Peyer's patch (tissue), 4 donors: ENCODE measurements at regions not wholly inside any gene's neighbourhood (a gene's known extent, or its start where the extent isn't known, plus 50 kb on each side); places are given as distances from the start of the nearest gene placed in this dataset.

Source experiments
- POLR2A ChIP-seq, 2 donors: fragments of 450-650 bp; IDR thresholded peaks; one replicate each; pipeline ENCODE4 v1.5.1; 2017; ENCODE audit warnings: antibody characterized with exemption in 2 of 2, mild to moderate bottlenecking in 2 of 2, moderate library complexity in 2 of 2
- TF ChIP-seq, protein P1 (sequence below), 6 experiments: fragments of 450-650 bp in 4 of 6; fragments of 200-600 bp in 2 of 6; sonication (generic) in 1 of 6; IDR thresholded peaks; one replicate each; pipeline ENCODE4 v1.5.1; 2017 to 2019; ENCODE audit warnings: antibody characterized with exemption in 6 of 6, mild to moderate bottlenecking in 3 of 6, moderate library complexity in 1 of 6

DNA sequence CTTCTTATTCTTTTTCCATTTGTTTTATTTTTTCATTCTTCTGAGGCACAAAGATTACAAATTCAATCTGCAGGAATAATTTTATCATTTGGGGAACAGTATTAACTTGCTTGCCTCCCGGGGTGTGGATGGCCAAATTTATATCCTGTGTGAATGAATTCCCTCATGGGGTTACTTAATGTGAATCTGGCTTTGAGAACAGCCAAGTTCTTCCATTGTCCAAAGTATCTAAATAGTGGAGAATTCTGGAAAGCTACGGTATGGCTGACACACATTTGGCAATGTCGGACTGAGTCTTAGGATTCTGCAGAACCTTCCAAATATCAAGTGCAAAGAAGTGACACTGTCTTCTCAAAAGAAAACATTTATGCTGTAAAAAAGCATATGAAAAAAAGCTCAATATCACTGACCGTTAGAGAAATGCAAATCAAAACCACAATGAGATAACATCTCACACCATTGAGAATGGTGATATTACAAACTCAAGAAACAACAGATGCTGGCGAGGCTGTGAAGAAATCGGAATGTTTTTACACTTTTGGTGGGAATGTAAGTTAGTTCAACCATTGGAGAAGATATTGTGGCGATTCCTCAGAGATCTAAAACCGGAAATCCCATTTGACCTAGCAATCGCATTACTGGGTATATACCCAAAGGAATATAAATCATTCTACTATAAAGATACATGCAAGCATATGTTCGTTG, 620.2 kb downstream of the EFNB2 start:
- no peak for TF ChIP-seq POLR2A (IDR thresholded peaks at IDR 0.05)
- TF ChIP-seq, protein P1, sequence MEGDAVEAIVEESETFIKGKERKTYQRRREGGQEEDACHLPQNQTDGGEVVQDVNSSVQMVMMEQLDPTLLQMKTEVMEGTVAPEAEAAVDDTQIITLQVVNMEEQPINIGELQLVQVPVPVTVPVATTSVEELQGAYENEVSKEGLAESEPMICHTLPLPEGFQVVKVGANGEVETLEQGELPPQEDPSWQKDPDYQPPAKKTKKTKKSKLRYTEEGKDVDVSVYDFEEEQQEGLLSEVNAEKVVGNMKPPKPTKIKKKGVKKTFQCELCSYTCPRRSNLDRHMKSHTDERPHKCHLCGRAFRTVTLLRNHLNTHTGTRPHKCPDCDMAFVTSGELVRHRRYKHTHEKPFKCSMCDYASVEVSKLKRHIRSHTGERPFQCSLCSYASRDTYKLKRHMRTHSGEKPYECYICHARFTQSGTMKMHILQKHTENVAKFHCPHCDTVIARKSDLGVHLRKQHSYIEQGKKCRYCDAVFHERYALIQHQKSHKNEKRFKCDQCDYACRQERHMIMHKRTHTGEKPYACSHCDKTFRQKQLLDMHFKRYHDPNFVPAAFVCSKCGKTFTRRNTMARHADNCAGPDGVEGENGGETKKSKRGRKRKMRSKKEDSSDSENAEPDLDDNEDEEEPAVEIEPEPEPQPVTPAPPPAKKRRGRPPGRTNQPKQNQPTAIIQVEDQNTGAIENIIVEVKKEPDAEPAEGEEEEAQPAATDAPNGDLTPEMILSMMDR (IDR thresholded peaks at IDR 0.05) = no peak
